ENCODE measurements at regions not wholly inside any gene's neighbourhood (a gene's known extent, or its start where the extent isn't known, plus 50 kb on each side); places are given as distances from the start of the nearest gene placed in this dataset.

GRCh38 chr6:8499540-8499939 lies 64.2 kb upstream of the SLC35B3 start:
- H3K4me1 ChIP-seq (ENCODE audit: control insufficient read depth in 5 of 5, insufficient read depth in 5 of 5, low read length in 5 of 5) = no peaks in the 10 kb centered on the region
- H3K27me3 ChIP-seq (ENCODE audit: control insufficient read depth in 5 of 5, insufficient read depth in 4 of 5, low read length in 5 of 5) = no peaks in the 10 kb centered on the region
- no peak overlapping the region for H3K9ac ChIP-seq (ENCODE audit: low read length in 5 of 5)
- peaks cover 0 to 2% (median 0%) of the 10 kb centered on the region in 5 donors for H3K9me3 ChIP-seq (ENCODE audit: control insufficient read depth in 5 of 5, low read length in 5 of 5)
- H3K27ac ChIP-seq (ENCODE audit: low read depth, low read length) = no peak overlapping the region
- no peaks in the 10 kb centered on the region for H3K36me3 ChIP-seq (ENCODE audit: control insufficient read depth in 5 of 5, insufficient read depth in 5 of 5, low read length in 5 of 5)
- no peak overlapping the region for H3K4me3 ChIP-seq (ENCODE audit: low read depth in 1 of 5, low read length in 5 of 5)

GRCh38 chr6:8494730-8495129 lies 59.4 kb upstream of the SLC35B3 start:
- no peak overlapping the region for H3K4me3 ChIP-seq (ENCODE audit: low read depth in 1 of 5, low read length in 5 of 5)
- no peak overlapping the region for H3K27ac ChIP-seq (ENCODE audit: low read depth, low read length)
- no peaks in the 10 kb centered on the region for H3K9me3 ChIP-seq (ENCODE audit: control insufficient read depth in 5 of 5, low read length in 5 of 5)
- no peaks in the 10 kb centered on the region for H3K27me3 ChIP-seq (ENCODE audit: control insufficient read depth in 5 of 5, insufficient read depth in 4 of 5, low read length in 5 of 5)
- H3K36me3 ChIP-seq (ENCODE audit: control insufficient read depth in 5 of 5, insufficient read depth in 5 of 5, low read length in 5 of 5) = no peaks in the 10 kb centered on the region
- H3K9ac ChIP-seq (ENCODE audit: low read length in 5 of 5) = no peak overlapping the region
- H3K4me1 ChIP-seq (ENCODE audit: control insufficient read depth in 5 of 5, insufficient read depth in 5 of 5, low read length in 5 of 5) = no peaks in the 10 kb centered on the region

- no peaks in the 10 kb centered on the region for H3K9me3 ChIP-seq (ENCODE audit: control insufficient read depth in 5 of 5, low read length in 5 of 5)
- H3K4me3 ChIP-seq (ENCODE audit: low read depth in 1 of 5, low read length in 5 of 5) = no peak overlapping the region
- H3K36me3 ChIP-seq (ENCODE audit: control insufficient read depth in 5 of 5, insufficient read depth in 5 of 5, low read length in 5 of 5) = no peaks in the 10 kb centered on the region
Observed at GRCh38 chr6:8492536-8493133, 57.3 kb upstream of the SLC35B3 start.

More at GRCh38 chr6:8492536-8493133, 57.3 kb upstream of the SLC35B3 start:
- Histone ChIP-seq H3K27ac (ENCODE audit: low read depth, low read length) (no peak overlapping the region), H3K27me3 (ENCODE audit: control insufficient read depth in 5 of 5, insufficient read depth in 4 of 5, low read length in 5 of 5) (no peaks in the 10 kb centered on the region), H3K4me1 (ENCODE audit: control insufficient read depth in 5 of 5, insufficient read depth in 5 of 5, low read length in 5 of 5) (no peaks in the 10 kb centered on the region), H3K9ac (ENCODE audit: low read length in 5 of 5) (no peak overlapping the region)

Measured in subcutaneous abdominal adipose tissue (tissue), 5 donors.